KOPT-K1 (cell line): ENCODE measurements at regions not wholly inside any gene's neighbourhood (a gene's known extent, or its start where the extent isn't known, plus 50 kb on each side); places are given as distances from the start of the nearest gene placed in this dataset.
A peak's percentile ranks its signal among the peaks of the same experiment; 100 is the strongest.

Source experiments
- H3K27ac ChIP-seq: fragments of 200-600 bp; sonication (generic); 2 replicates; pipeline ENCODE4 v1.5.1; 2016; ENCODE audit warnings: antibody characterized with exemption, mild to moderate bottlenecking, low read depth, low read length; ENCODE audit not compliant: poor library complexity, severe bottlenecking
- H3K36me3 ChIP-seq: fragments of 200-600 bp; sonication (generic); 2 replicates; pipeline ENCODE4 v1.5.1; 2017; ENCODE audit warnings: antibody characterized with exemption, mild to moderate bottlenecking, low read length, moderate library complexity; ENCODE audit not compliant: insufficient read depth
- H3K9me3 ChIP-seq: fragments of 200-600 bp; sonication (generic); 2 replicates; pipeline ENCODE4 v1.5.1; 2017; ENCODE audit warnings: antibody characterized with exemption, low read length, mild to moderate bottlenecking; ENCODE audit not compliant: insufficient read depth, poor library complexity, severe bottlenecking

DNA sequence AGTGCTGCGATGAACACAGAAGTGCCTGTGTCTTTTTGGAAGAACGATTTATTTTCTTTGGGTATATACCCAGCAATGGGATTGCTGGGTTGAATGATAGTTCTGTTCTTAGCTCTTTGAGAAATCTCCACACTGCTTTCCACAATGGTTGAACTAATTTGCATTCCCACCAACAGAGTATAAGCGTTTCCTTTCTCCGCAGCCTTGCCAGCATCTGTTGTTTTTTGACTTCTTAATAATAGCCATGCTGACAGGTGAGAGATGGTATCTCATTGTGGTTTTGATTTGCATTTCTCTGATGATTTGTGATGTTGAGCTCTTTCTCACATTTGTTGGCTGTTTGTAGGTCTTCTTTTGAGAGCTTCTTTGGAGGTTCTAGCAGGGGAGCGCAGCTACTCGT, 134.6 kb downstream of the TENT4A start:
- H3K9me3 ChIP-seq = peaks cover 28% of the 10 kb centered on the region
- no peaks in the 10 kb centered on the region for H3K36me3 ChIP-seq
- peak overlapping the region; percentile 46 for H3K27ac ChIP-seq

DNA sequence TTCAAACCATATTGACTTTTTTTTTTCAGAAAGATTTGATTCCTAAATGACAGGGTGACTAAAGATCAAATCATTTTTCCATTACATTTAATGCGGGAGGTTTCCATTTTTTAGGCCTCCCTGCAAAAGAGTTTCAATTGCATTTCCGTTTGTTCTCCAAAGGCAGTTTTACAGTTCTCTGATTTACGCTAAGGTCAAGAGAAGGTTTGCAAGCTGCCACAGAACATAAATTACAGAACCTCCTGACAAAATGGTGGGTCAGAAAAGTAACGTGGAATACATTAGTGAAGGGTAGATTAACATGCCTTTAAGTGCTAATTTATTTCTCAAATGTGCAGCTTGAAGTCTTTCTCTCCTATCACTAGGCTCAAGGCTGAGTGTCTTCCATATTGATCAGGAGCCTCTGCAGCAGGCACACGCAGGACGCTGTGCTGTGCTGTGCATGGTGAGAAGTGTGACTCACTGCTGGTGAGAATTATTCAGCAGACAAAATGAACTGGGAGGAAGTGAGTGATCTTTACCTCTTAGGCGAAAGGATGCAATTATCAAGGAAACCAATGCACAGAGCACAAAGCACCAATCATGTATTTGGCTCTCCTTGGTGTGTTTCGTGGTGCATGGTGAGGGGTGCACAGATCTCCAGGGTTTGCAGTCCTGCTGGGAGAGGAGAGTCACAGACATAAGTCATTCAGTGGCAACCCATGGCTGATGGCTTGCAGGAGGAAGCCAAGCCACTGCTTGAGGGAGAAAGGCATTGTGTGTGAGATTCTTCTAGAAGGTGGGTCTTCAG, 136.3 kb downstream of the TENT4A start:
- Histone ChIP-seq H3K9me3 (peaks cover 31% of the 10 kb centered on the region), H3K27ac (no peak overlapping the region), H3K36me3 (no peaks in the 10 kb centered on the region)

DNA sequence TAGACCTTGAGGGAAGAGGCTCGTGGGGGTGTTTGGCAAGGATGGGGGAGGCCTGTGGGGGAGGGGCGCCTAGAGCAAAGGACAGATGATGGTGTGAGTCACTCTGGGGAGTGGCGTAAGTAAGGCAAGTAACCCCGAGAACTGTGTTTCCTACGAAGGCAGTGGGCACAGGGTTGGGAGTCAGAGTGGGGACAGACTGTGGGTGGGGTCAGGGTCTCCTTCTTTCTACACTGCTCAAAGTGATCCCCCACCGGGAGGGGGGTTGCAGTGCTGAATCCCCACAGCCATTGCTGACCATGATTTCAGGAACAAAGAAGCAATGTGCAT, 136.8 kb downstream of the TENT4A start:
- Histone ChIP-seq H3K36me3 (no peaks in the 10 kb centered on the region), H3K9me3 (peaks cover 31% of the 10 kb centered on the region), H3K27ac (no peak overlapping the region)

- Histone ChIP-seq H3K9me3 (peaks cover 14% of the 10 kb centered on the region), H3K36me3 (no peaks in the 10 kb centered on the region), H3K27ac (no peak overlapping the region)
These were observed 143.4 kb downstream of the TENT4A start for GRCh38 chr5:6856653-6857052.

DNA sequence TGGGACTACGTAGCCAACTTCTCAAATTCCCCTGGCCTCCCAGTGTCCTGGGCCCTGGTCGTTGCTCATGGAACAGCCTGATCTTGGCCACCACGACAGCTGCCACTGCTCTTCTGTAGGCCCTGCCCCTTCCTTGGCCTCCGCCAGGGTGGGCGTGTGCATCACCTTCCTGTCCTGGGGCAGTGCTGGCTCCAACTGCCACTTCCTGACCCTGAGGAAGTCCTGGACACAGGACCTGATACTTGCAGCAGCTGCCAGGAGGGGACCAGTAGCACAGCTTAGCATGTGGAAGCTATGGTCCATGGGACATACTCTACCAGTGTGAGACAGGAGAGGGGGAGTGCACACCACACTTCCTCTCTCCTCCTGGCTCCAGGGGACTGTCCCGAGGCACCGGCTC, 145.2 kb downstream of the TENT4A start:
- no peak overlapping the region for H3K27ac ChIP-seq
- no peaks in the 10 kb centered on the region for H3K9me3 ChIP-seq
- no peaks in the 10 kb centered on the region for H3K36me3 ChIP-seq

GRCh38 chr5:6859023-6859422, 145.8 kb downstream of the TENT4A start:
- no peaks in the 10 kb centered on the region for H3K36me3 ChIP-seq

DNA sequence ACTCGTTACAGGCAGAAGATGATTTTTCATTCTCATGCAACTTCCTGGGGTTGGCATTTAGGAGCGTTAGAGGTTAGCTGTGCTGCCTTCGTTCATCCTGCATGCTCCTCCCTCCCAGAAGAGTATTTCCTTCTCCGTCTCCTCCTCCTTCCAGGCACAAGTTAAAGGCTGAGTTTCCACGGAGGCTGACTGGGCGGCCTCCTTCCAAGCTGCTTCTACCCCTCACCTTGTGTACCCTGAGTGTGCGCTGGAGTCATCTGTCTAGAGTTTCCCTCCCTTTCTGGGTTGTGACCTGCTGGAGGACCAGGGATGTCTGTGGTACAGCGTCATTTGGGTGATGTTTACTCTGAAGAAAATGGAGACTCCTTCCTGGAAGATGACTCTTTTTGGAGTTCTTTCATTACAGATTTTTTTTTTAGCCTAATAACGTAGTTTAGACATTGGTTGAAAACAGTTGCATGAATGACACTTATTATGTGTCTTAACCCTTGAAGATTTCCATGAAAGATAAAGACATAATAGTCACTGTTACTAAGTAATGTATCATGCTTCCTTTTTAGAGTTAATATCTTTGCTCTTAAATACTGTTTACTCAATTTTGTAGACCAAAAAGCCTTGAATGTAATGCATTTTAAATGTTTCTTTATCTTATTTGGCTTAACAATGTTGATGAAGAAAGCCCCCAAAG, 146.9 kb downstream of the TENT4A start:
- Histone ChIP-seq H3K36me3 (no peaks in the 10 kb centered on the region), H3K9me3 (no peaks in the 10 kb centered on the region), H3K27ac (peak overlapping the region; percentile 27)

More at GRCh38 chr5:6859023-6859422, 145.8 kb downstream of the TENT4A start:
- Histone ChIP-seq H3K27ac (no peak overlapping the region), H3K9me3 (no peaks in the 10 kb centered on the region)

GRCh38 chr5:6861036-6861435, 147.8 kb downstream of the TENT4A start:
- Histone ChIP-seq H3K9me3 (no peaks in the 10 kb centered on the region), H3K27ac (peak overlapping the region; percentile 27), H3K36me3 (no peaks in the 10 kb centered on the region)

- H3K9me3 ChIP-seq = no peaks in the 10 kb centered on the region
- no peaks in the 10 kb centered on the region for H3K36me3 ChIP-seq
- no peak overlapping the region for H3K27ac ChIP-seq
These were observed 148.4 kb downstream of the TENT4A start for GRCh38 chr5:6861667-6862066.

- Histone ChIP-seq H3K9me3 (no peaks in the 10 kb centered on the region), H3K36me3 (no peaks in the 10 kb centered on the region), H3K27ac (no peak overlapping the region)
These were observed 149.1 kb downstream of the TENT4A start for GRCh38 chr5:6862306-6862705.

- Histone ChIP-seq H3K9me3 (no peaks in the 10 kb centered on the region), H3K36me3 (no peaks in the 10 kb centered on the region), H3K27ac (no peak overlapping the region)
These were observed 154.5 kb downstream of the TENT4A start for GRCh38 chr5:6867712-6868111.

DNA sequence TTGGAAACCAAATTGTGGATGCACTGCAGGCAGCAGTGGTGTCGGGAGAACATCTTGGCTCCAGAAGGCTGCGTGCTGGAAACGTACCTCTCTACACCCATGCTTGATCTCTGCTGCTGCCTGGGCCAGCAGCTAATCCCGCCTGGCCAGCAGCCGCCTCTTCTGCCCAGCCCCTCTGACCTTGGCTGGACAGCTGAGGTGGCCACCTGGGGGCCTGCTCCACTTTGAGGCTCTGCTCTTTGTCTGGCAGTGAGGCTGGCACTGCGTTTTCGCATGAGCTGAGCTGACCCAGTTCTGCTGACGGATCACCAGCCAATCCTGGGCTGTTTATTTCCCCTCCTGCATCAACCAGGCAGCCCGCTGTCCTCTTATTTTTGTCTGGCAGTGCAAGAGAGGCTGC, 154.9 kb downstream of the TENT4A start:
- H3K9me3 ChIP-seq = no peaks in the 10 kb centered on the region
- no peak overlapping the region for H3K27ac ChIP-seq
- H3K36me3 ChIP-seq = no peaks in the 10 kb centered on the region

GRCh38 chr5:6868575-6869215, 155.5 kb downstream of the TENT4A start:
- Histone ChIP-seq H3K9me3 (no peaks in the 10 kb centered on the region), H3K36me3 (no peaks in the 10 kb centered on the region), H3K27ac (peak overlapping the region; percentile 30)

DNA sequence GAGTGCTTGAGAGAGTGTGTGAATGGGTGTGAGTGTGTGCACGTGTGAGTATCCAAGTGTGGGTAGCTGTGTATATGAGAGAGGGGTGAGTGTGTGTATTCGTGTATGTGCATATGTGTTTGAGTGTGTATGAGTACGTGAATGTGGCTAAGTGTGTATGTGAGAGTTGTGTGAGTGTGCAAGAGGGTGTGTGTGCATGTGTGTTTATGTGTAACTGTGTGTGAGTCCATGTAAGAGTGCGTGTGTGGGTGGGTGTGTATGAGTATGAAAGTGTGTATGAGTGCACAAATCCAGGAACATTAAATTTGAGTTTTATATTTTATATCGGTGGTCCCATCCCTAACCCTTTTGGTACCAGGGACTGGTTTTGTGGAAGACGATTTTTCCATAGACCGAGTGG, 156.4 kb downstream of the TENT4A start:
- no peaks in the 10 kb centered on the region for H3K9me3 ChIP-seq
- H3K36me3 ChIP-seq = no peaks in the 10 kb centered on the region
- H3K27ac ChIP-seq = no peak overlapping the region

GRCh38 chr5:6872441-6873160, 159.4 kb downstream of the TENT4A start:
- Histone ChIP-seq H3K27ac (no peak overlapping the region), H3K9me3 (no peaks in the 10 kb centered on the region), H3K36me3 (no peaks in the 10 kb centered on the region)
